GM12873 (cell line): ENCODE measurements at regions not wholly inside any gene's neighbourhood (a gene's known extent, or its start where the extent isn't known, plus 50 kb on each side); places are given as distances from the start of the nearest gene placed in this dataset.

Experiments used
- CTCF ChIP-seq: IDR thresholded peaks from 2 replicates; pipeline ENCODE4 v1.5.1; 2012; ENCODE audit warnings: low read depth, mild to moderate bottlenecking, moderate library complexity, low read length, control low read depth; ENCODE audit not compliant: insufficient read depth; ENCODE audit errors: missing control alignments

- no peak for TF ChIP-seq CTCF
These were observed 393.8 kb upstream of the DCN start for GRCh38 chr12:91576432-91576831.

DNA sequence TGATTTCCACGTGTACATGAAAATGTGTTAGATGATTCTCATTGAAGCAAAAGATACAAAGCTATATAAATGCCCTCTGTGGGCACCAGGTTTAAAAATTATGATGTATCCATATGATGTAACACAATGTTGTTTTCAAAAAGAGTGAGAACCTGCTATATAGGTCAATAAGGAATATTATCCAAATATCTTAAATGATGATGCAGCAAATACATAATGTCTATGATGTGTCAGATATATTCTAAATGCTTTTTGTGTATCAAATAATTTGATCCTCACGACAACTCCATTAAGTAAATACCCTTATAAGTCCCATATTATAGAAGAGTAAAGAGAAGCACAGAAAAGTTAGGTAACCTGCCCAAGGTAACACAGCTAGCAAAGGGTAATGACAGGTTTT, 393.0 kb upstream of the DCN start:
- no peak for TF ChIP-seq CTCF

DNA sequence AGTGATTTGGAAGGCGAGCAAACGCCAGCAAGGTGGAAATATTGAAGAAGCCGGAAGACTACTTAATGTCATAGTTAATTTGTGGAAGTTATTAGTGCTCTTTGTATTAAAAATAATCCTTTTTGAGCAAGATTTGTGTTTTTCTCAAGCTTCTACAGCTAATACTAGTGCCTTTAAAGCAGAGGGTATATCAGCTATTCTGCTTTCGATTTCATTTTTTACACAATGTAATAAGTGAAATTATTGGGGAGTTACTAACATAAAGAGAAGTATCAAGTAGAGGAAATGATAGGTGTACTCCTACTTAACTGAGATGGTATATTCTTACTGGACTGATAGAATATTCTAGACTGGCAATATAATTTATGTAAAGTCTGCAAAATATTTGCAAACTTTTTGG, 392.4 kb upstream of the DCN start:
- no peak for TF ChIP-seq CTCF

DNA sequence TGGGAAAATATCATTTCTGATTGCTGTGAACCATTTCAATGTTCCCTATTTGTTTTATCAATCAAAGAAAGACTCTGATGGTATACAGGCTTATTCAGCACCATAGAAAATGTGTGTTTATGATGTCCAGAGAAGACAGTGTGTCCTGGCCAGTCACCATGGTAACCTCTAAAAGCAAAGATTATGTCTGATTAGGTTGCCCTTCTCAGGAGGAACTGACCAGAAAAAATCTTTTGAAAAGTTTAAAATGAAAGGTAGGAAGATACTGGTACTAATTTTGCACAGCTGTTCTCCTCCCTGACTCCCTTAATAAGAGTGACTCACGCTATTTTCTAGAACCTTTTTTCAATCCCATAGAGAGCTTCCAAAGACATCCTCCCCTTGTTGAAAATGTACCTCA, 391.8 kb upstream of the DCN start:
- TF ChIP-seq CTCF = no peak

DNA sequence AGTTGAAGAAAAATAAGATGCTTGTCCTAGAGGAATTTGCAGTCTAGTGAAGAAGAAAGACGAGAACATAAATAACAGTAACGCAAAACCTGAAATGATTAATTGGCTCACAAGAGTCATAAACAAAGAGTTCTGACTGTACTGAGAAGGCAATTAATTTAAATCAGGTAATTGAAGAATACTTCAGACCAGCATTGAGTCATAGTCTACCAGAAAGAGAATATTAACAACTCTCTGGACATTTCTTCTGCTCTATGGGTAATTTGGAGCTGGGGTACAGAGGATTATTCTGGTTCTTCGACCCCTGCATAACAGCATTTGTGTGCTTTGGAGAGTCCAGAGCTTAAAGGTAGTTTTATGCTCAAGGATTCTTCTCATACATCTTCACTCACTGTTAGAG, 390.3 kb upstream of the DCN start:
- TF ChIP-seq CTCF = no peak

GRCh38 chr12:91567100-91567485, 384.5 kb upstream of the DCN start:
- TF ChIP-seq CTCF = no peak

- TF ChIP-seq CTCF = no peak
These were observed 383.9 kb upstream of the DCN start for GRCh38 chr12:91566328-91567099.

DNA sequence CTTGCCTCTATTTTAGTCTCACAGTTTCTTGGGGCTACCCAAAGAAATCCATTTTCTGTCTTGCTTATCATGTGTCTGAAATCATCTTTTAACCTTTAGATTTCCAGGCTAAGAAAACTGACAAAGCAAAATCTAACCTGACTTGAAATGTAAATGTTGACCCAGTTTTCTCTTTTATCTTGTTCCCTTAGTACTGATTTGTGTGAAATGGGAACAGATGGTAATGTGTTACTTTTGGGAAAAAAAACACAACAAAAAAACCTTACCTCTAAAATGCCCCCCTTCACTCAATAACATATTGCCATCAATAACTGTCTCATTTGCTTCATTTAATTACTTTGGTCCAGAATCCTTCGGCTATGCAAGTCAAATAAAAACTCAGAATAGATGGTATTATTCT, 383.2 kb upstream of the DCN start:
- TF ChIP-seq CTCF = no peak
